ENCODE measurements at regions not wholly inside any gene's neighbourhood (a gene's known extent, or its start where the extent isn't known, plus 50 kb on each side); places are given as distances from the start of the nearest gene placed in this dataset.
"Not testable (repeated sequence)": the region's sequence is repeated elsewhere in the genome, so short reads cannot be mapped to it uniquely, and the experiment has no call there.

- no peak overlapping the region for H3K4me3 ChIP-seq (replicated peaks; ENCODE audit: insufficient read depth, low read length)
- no peaks in the 10 kb centered on the region for H3K27me3 ChIP-seq (ENCODE audit: insufficient read depth, poor library complexity, severe bottlenecking)
- H3K27ac ChIP-seq (replicated peaks): no peak overlapping the region
- no peak for TF ChIP-seq SPI1 (IDR thresholded peaks at IDR 0.05; ENCODE audit: borderline replicate concordance, low read depth)
- no peak for TF ChIP-seq CTCF (IDR thresholded peaks at IDR 0.05; ENCODE audit: insufficient read depth, low read length)
- DNase-seq (ENCODE audit: low read depth in 1 of 2, low spot score in 1 of 2): no peak
Observed at GRCh38 chr5:79924936-79925893, 65.8 kb downstream of the MTX3 start.

- DNase-seq (ENCODE audit: low read depth in 1 of 2, low spot score in 1 of 2): no peak
- H3K4me3 ChIP-seq (replicated peaks; ENCODE audit: insufficient read depth, low read length): no peak overlapping the region
- no peak overlapping the region for H3K27ac ChIP-seq (replicated peaks)
- no peaks in the 10 kb centered on the region for H3K27me3 ChIP-seq (ENCODE audit: insufficient read depth, poor library complexity, severe bottlenecking)
- TF ChIP-seq POLR2AphosphoS5 (IDR thresholded peaks at IDR 0.05; ENCODE audit: low read depth) (no peak), SPI1 (IDR thresholded peaks at IDR 0.05; ENCODE audit: borderline replicate concordance, low read depth) (no peak), REST (IDR thresholded peaks at IDR 0.05; ENCODE audit: insufficient replicate concordance, low read depth) (no peak), GABPA (IDR thresholded peaks at IDR 0.05; ENCODE audit: low read depth) (no peak), CTCF (IDR thresholded peaks at IDR 0.05; ENCODE audit: insufficient read depth, low read length) (no peak)
Observed at GRCh38 chr5:79923431-79923830, 67.6 kb downstream of the MTX3 start.

- DNase-seq (ENCODE audit: low read depth in 1 of 2, low spot score in 1 of 2): no peak
- Histone ChIP-seq H3K4me3 (replicated peaks; ENCODE audit: insufficient read depth, low read length) (no peak overlapping the region), H3K27me3 (ENCODE audit: insufficient read depth, poor library complexity, severe bottlenecking) (no peaks in the 10 kb centered on the region), H3K27ac (replicated peaks) (no peak overlapping the region)
- TF ChIP-seq CTCF (IDR thresholded peaks at IDR 0.05; ENCODE audit: insufficient read depth, low read length) (no peak), REST (IDR thresholded peaks at IDR 0.05; ENCODE audit: insufficient replicate concordance, low read depth) (no peak), POLR2AphosphoS5 (IDR thresholded peaks at IDR 0.05; ENCODE audit: low read depth) (no peak), SPI1 (IDR thresholded peaks at IDR 0.05; ENCODE audit: borderline replicate concordance, low read depth) (no peak), GABPA (IDR thresholded peaks at IDR 0.05; ENCODE audit: low read depth) (no peak)
Observed at GRCh38 chr5:79922626-79923025, 68.4 kb downstream of the MTX3 start.

GRCh38 chr5:79907452-79907851 lies 83.6 kb downstream of the MTX3 start:
- H3K27ac ChIP-seq (replicated peaks); H3K27me3 ChIP-seq (ENCODE audit: insufficient read depth, poor library complexity, severe bottlenecking); DNase-seq (ENCODE audit: low read depth in 1 of 2, low spot score in 1 of 2); H3K4me3 ChIP-seq (replicated peaks; ENCODE audit: insufficient read depth, low read length): not testable (repeated sequence)

GRCh38 chr5:79902571-79902970 lies 88.5 kb downstream of the MTX3 start:
- H3K27me3 ChIP-seq (ENCODE audit: insufficient read depth, poor library complexity, severe bottlenecking); DNase-seq (ENCODE audit: low read depth in 1 of 2, low spot score in 1 of 2); H3K27ac ChIP-seq (replicated peaks); H3K4me3 ChIP-seq (replicated peaks; ENCODE audit: insufficient read depth, low read length): not testable (repeated sequence)

All from HL-60 (cell line).